ENCODE measurements at regions not wholly inside any gene's neighbourhood (a gene's known extent, or its start where the extent isn't known, plus 50 kb on each side); places are given as distances from the start of the nearest gene placed in this dataset.

DNA sequence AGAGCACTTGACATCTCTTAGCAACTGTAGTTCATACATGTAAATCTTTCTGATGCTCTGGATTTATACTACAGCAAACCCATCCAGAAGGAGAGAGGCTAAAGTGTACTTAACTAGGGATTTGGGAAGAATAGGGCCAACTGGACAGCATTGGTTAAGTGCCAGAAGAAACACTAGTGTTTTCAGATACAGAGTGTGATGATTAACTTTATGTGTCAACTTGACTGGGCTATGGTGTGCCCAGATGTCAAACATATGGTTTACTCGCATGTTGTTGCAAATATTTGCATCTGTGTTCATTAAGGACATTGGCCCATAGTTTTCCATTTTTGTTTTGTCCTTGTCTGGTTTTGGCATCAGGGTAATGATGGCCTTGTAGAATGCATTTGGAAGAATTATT is 384.7 kb upstream of the KCND2 start:
- Histone ChIP-seq H3K4me3 (ENCODE audit: low read depth in 1 of 2, low read length in 1 of 2) (no peak overlapping the region), H3K4me1 (ENCODE audit: control insufficient read depth in 1 of 2, insufficient read depth in 1 of 2, low read depth in 1 of 2, low read length in 1 of 2) (no peaks in the 10 kb centered on the region)
- TF ChIP-seq, protein P1, sequence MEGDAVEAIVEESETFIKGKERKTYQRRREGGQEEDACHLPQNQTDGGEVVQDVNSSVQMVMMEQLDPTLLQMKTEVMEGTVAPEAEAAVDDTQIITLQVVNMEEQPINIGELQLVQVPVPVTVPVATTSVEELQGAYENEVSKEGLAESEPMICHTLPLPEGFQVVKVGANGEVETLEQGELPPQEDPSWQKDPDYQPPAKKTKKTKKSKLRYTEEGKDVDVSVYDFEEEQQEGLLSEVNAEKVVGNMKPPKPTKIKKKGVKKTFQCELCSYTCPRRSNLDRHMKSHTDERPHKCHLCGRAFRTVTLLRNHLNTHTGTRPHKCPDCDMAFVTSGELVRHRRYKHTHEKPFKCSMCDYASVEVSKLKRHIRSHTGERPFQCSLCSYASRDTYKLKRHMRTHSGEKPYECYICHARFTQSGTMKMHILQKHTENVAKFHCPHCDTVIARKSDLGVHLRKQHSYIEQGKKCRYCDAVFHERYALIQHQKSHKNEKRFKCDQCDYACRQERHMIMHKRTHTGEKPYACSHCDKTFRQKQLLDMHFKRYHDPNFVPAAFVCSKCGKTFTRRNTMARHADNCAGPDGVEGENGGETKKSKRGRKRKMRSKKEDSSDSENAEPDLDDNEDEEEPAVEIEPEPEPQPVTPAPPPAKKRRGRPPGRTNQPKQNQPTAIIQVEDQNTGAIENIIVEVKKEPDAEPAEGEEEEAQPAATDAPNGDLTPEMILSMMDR (IDR thresholded peaks at IDR 0.05): no peak

DNA sequence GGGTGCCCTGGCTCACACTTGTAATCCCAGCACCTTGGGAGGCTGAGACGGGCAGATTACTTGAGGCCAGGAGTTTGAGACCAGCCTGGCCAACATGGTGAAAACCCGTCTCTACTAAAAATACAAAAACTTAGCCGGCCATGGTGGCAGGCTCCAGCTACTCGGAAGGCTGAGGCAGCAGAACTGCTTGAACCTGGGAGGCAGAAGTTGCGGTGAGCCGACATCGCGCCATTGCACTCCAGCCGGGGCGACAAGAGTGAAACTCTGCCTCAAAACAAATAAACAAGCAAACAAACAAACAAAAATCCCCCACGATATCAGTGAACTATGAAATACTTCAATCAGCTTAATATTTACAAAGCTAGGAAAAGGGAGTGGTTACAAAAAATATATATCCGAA is 382.3 kb upstream of the KCND2 start:
- no peaks in the 10 kb centered on the region for H3K36me3 ChIP-seq
- no peaks in the 10 kb centered on the region for H3K27me3 ChIP-seq
- no peaks in the 10 kb centered on the region for H3K9me3 ChIP-seq
- H3K4me3 ChIP-seq (ENCODE audit: low read depth in 1 of 2, low read length in 1 of 2): no peak overlapping the region
- no peaks in the 10 kb centered on the region for H3K4me1 ChIP-seq (ENCODE audit: control insufficient read depth in 1 of 2, insufficient read depth in 1 of 2, low read depth in 1 of 2, low read length in 1 of 2)
- H3K27ac ChIP-seq: no peak overlapping the region
- TF ChIP-seq, protein P1 (IDR thresholded peaks at IDR 0.05): no peak

More for the DNA sequence above, 384.7 kb upstream of the KCND2 start:
- Histone ChIP-seq H3K27me3 (no peaks in the 10 kb centered on the region), H3K27ac (no peak overlapping the region), H3K36me3 (no peaks in the 10 kb centered on the region), H3K9me3 (no peaks in the 10 kb centered on the region)

DNA sequence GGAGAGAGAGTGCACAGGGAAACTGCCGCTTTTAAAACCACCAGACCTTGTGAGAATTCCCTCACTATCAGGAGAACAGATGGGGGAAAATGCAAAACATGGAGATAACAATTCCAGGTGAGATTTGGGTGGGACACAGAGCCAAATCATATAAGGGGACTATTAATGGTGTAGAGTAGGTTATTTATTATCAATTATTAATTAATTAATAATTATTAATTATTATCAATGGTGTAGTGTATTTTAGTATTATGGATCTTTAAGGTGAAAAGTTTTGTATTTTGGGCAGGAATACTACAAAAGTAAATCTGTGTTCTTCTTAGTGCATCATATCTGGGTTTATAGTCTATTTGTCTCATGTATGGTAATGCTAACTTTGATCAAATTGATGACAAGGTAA is 377.7 kb upstream of the KCND2 start:
- Histone ChIP-seq H3K27me3 (no peaks in the 10 kb centered on the region), H3K36me3 (no peaks in the 10 kb centered on the region), H3K27ac (no peak overlapping the region), H3K9me3 (no peaks in the 10 kb centered on the region), H3K4me1 (ENCODE audit: control insufficient read depth in 1 of 2, insufficient read depth in 1 of 2, low read depth in 1 of 2, low read length in 1 of 2) (no peaks in the 10 kb centered on the region), H3K4me3 (ENCODE audit: low read depth in 1 of 2, low read length in 1 of 2) (no peak overlapping the region)
- TF ChIP-seq, protein P1 (IDR thresholded peaks at IDR 0.05): no peak

DNA sequence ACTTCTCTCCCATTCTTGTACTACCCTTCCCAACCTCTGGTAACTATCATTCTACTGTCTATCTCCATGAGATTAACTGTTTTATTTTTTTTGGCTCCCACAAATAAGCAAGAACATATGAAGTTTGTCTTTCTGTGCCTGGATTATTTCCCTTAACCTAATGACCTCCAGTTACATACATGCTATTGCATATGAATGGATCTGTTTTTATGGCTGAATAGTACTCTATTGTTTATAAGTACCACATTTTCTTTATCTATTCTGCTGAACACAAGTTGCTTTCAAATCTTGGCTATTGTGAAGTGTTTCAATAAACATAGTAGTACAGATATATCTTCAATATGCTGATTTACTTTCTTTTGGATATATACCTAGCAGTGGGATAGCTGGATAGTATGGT is 376.6 kb upstream of the KCND2 start:
- Histone ChIP-seq H3K4me1 (ENCODE audit: control insufficient read depth in 1 of 2, insufficient read depth in 1 of 2, low read depth in 1 of 2, low read length in 1 of 2) (no peaks in the 10 kb centered on the region), H3K9me3 (no peaks in the 10 kb centered on the region), H3K36me3 (no peaks in the 10 kb centered on the region), H3K4me3 (ENCODE audit: low read depth in 1 of 2, low read length in 1 of 2) (no peak overlapping the region), H3K27me3 (no peaks in the 10 kb centered on the region), H3K27ac (no peak overlapping the region)
- TF ChIP-seq, protein P1 (IDR thresholded peaks at IDR 0.05): no peak

DNA sequence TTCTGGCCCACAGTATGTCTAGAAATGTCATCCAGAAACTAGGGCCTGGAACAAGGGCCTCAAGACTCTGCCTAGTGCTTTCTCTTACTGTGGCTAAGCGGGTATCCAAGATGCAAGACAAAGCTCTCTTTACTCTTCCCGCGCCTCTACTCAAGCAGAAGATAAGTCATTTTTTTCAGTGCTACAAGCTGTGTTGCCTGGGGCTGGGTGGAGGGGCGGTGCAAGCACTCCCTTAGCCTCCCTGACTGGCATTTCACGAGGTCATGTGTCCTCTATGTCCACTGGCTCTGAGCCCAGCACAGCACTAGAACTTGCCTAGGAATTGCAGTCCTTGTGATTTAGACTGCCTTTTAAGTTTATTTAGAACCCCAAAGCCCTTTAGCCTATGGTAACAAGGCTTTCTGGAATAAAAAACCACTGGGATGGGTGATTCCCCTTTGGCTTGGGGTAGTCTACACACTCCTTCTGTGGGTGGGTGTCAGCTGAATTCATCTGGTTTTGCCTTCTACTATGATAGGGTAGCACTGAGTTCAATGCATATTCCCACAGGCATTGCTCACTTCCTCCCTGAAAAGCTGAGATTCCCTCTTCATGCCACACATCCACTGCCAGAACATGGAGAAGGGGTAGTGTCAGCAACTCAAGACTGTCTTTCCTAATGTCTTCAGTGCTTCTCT is 371.8 kb upstream of the KCND2 start:
- TF ChIP-seq, protein P1 (IDR thresholded peaks at IDR 0.05): no peak
- Histone ChIP-seq H3K9me3 (no peaks in the 10 kb centered on the region), H3K4me1 (ENCODE audit: control insufficient read depth in 1 of 2, insufficient read depth in 1 of 2, low read depth in 1 of 2, low read length in 1 of 2) (no peaks in the 10 kb centered on the region), H3K27me3 (no peaks in the 10 kb centered on the region), H3K27ac (no peak overlapping the region), H3K4me3 (ENCODE audit: low read depth in 1 of 2, low read length in 1 of 2) (no peak overlapping the region), H3K36me3 (no peaks in the 10 kb centered on the region)

Data from neutrophil (primary cell).